PC-3 (cell line): ENCODE measurements at regions not wholly inside any gene's neighbourhood (a gene's known extent, or its start where the extent isn't known, plus 50 kb on each side); places are given as distances from the start of the nearest gene placed in this dataset.
A peak's percentile ranks its signal among the peaks of the same experiment; 100 is the strongest.
"Not testable (repeated sequence)": the region's sequence is repeated elsewhere in the genome, so short reads cannot be mapped to it uniquely, and the experiment has no call there.

Experiments
- ATAC-seq: fragments of 200-7000 bp; cut with Tn5 transposase; 2 replicates; pipeline ENCODE4 v1.9.1; 2020; ENCODE audit warnings: mild to moderate bottlenecking, moderate library complexity
- BruUV-seq: library from RNA; stranded (reverse); fragments of 400-500 nt; replicated peaks from 2 replicates; lab custom pipeline; 2021; lab: Mats Ljungman, UMichigan
- CTCF ChIA-PET: fragments of 300-600 bp; sonication (Branson Sonifier 250); formaldehyde crosslinking; loops from one replicate; lab custom pipeline; 2022; ENCODE audit warnings: antibody characterized with exemption; lab: Charles Lee
- POLR2A ChIA-PET: fragments of 300-600 bp; sonication (Branson Sonifier 250); formaldehyde crosslinking; loops from one replicate; lab custom pipeline; 2022; ENCODE audit warnings: antibody characterized with exemption; ENCODE audit not compliant: unreplicated experiment; lab: Charles Lee
- DNase-seq: peaks from one replicate; pipeline ENCODE4 v3.0.0-alpha.2; 2015
- H2AFZ ChIP-seq: fragments of 300-600 bp; sonication (generic); 2 replicates; pipeline ENCODE4 v1.6.0; 2016; ENCODE audit warnings: antibody characterized with exemption, low read length
- H3F3A ChIP-seq: fragments of 300-600 bp; sonication (generic); one replicate; pipeline ENCODE4 v1.6.0; 2017; ENCODE audit warnings: antibody characterized with exemption, low read length, control low read depth, mild to moderate bottlenecking; ENCODE audit not compliant: unreplicated experiment
- H3K27ac ChIP-seq: fragments of 300-600 bp; sonication (generic); 2 replicates; pipeline ENCODE4 v1.5.1; 2016; ENCODE audit warnings: mild to moderate bottlenecking, low read length
- H3K27me3 ChIP-seq: fragments of 300-600 bp; sonication (generic); 2 replicates; pipeline ENCODE4 v1.6.1; 2016; ENCODE audit warnings: low read length, mixed read lengths
- H3K36me3 ChIP-seq: fragments of 300-600 bp; sonication (generic); 2 replicates; pipeline ENCODE4 v1.6.1; 2016; ENCODE audit warnings: low read depth, mixed run types, low read length, mixed read lengths
- H3K4me1 ChIP-seq: fragments of 300-600 bp; sonication (generic); 2 replicates; pipeline ENCODE4 v1.5.1; 2016; ENCODE audit warnings: low read length; ENCODE audit not compliant: insufficient read depth
- H3K4me2 ChIP-seq: fragments of 300-600 bp; sonication (generic); 2 replicates; pipeline ENCODE4 v1.6.0; 2016; ENCODE audit warnings: low read length
- H3K4me3 ChIP-seq: fragments of 300-600 bp; sonication (generic); 2 replicates; pipeline ENCODE4 v1.5.1; 2016; ENCODE audit warnings: mild to moderate bottlenecking, low read length, mixed read lengths
- H3K79me2 ChIP-seq: fragments of 300-600 bp; sonication (generic); 2 replicates; pipeline ENCODE4 v1.6.1; 2017; ENCODE audit warnings: low read length, mixed read lengths
- H3K9ac ChIP-seq: fragments of 300-600 bp; sonication (generic); 2 replicates; pipeline ENCODE4 v1.6.0; 2016; ENCODE audit warnings: mild to moderate bottlenecking, low read length
- H3K9me2 ChIP-seq: fragments of 300-600 bp; sonication (generic); replicated peaks from 2 replicates; pipeline ENCODE4 v1.6.1; 2016; ENCODE audit warnings: mixed run types, low read length, mixed read lengths
- H3K9me3 ChIP-seq: fragments of 300-600 bp; sonication (generic); 2 replicates; pipeline ENCODE4 v1.6.1; 2016; ENCODE audit warnings: low read length, mixed read lengths
- H4K20me1 ChIP-seq: fragments of 300-600 bp; sonication (generic); 2 replicates; pipeline ENCODE4 v1.6.1; 2016; ENCODE audit warnings: low read length, mixed read lengths
- intact Hi-C: fragments of 100-400 bp; cut with micrococcal nuclease; formaldehyde crosslinking; loops from 2 replicates; pipeline ENCODE4 v1.9.0; 2023

DNA sequence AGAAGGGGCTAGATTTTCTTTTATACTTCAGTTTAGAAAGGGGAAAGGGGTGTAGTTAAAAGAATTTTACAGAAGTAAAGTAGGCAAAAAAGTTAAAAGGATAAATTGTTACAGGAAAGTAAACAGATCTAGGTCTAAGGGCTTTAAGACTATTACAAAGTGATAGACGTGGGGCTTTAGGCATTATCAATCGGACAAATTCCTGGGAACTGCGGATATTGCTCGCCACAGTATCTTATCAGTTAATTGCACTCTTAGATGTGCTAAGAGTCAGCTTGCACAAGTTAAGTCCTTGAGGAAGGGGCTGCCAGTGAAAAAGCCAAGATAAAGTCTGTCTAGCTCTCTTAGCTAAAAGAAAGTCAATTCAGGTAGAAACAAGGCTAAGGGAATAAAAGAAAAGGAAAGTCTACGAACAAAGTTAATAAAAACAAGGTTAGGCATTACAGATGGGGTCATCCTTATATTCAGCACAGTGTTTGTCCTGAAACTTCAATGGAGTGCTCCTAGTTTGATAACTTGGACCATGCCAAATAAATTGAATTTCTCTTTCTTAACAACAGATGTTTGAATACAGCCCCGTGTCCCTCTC lies 125.4 kb downstream of the ART5 start:
- H3K4me3 ChIP-seq, H3K9me3 ChIP-seq, H2AFZ ChIP-seq, ATAC-seq, H3K9ac ChIP-seq, H4K20me1 ChIP-seq, H3K36me3 ChIP-seq, intact Hi-C loops, H3K27ac ChIP-seq, H3K4me2 ChIP-seq, BruUV-seq, H3K27me3 ChIP-seq, POLR2A ChIA-PET, H3K4me1 ChIP-seq, H3K79me2 ChIP-seq, H3K9me2 ChIP-seq, H3F3A ChIP-seq, DNase-seq, CTCF ChIA-PET: not testable (repeated sequence)

DNA sequence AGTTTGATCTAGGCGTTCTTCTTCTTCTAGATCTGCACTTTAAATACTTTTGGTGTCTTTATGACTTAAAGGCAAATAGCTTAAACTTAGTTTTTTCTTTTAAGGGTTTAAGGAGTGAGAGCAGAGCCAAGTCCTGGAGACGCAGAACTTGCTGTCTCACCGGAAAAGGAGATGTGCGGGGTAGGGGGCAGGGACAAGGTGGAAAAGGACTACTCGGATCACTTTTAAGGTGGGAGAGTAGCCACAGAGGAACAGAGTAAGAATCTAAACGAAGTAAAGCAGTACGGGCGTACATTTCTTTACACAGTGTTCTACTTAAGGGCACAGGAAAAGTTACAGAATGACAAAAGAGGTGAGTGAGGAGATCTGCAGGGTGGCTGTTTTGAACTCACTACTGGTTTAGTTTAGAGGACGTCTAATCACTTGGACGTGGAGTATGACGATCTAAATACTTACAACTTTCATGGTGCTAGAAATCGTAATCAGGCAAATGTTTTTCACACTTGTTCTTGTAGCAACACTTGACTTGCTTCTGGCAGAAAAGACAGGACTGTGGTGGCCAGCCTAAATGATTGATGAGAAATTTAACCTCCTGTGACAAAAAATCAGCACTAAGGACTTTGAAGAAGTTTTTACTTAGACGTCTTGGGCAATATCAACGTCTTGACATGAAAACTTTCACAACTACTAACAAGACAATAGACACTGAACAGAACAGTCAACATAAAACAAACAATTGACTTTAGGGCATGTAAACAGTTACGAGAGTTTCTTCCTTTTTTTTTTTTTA lies 127.0 kb downstream of the ART5 start:
- H2AFZ ChIP-seq, H3K9me3 ChIP-seq, intact Hi-C loops, H3K9ac ChIP-seq, ATAC-seq, H3K9me2 ChIP-seq, H3K4me1 ChIP-seq, H4K20me1 ChIP-seq, H3K79me2 ChIP-seq, BruUV-seq, H3K27ac ChIP-seq, H3K4me3 ChIP-seq, H3K36me3 ChIP-seq, H3K4me2 ChIP-seq, H3F3A ChIP-seq, POLR2A ChIA-PET, DNase-seq, CTCF ChIA-PET, H3K27me3 ChIP-seq: not testable (repeated sequence)

DNA sequence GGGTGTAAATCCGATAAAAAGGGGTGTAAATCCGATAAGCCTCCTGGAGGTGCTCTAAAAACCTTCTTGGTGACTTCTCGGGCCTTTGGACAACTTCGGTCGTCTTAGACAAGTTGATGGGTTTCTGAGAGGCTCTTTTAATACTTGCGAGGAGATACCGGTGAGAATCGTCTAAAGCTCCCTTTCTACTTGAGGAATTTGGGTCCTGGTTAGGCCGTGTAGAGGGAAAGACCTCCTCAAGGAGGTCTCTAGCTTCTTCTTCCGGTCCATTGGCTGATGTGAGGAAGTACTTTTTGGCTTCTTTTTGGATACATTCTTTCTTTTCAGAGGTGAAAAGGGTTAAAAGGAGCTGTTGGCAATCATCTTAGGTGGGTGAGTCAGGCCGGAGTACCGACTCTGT lies 128.5 kb downstream of the ART5 start:
- H4K20me1 ChIP-seq, DNase-seq, H3K9me2 ChIP-seq, H3K4me1 ChIP-seq, H3K9me3 ChIP-seq, H3F3A ChIP-seq, H3K27me3 ChIP-seq, ATAC-seq, H3K79me2 ChIP-seq, intact Hi-C loops, H3K4me2 ChIP-seq, H3K36me3 ChIP-seq, CTCF ChIA-PET, POLR2A ChIA-PET, H3K4me3 ChIP-seq, H2AFZ ChIP-seq, H3K9ac ChIP-seq, BruUV-seq, H3K27ac ChIP-seq: not testable (repeated sequence)

DNA sequence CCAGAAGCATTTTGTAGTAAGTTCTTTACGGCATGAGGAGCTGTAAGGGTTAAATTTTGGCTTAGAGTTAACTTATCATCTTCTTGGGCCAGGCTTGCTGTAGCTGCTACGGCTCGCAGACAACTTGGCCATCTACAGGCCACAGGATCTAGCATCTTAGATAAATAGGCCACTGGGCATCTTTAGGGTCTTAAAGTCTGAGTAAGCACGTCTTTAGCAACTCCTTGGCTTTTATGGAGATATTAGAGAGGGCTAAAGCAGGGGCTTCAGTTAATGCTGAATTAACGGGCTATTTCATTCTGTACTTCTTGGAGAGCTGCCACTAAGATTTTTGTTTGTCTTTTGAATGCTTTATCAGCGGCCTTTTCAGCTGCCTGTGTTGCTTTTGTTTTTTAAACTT lies 129.0 kb downstream of the ART5 start:
- H3K79me2 ChIP-seq, H4K20me1 ChIP-seq, DNase-seq, ATAC-seq, H3K4me3 ChIP-seq, H3K27ac ChIP-seq, H3K9me3 ChIP-seq, H3F3A ChIP-seq, CTCF ChIA-PET, H3K36me3 ChIP-seq, H3K9ac ChIP-seq, H3K9me2 ChIP-seq, H3K4me1 ChIP-seq, BruUV-seq, intact Hi-C loops, H2AFZ ChIP-seq, POLR2A ChIA-PET, H3K27me3 ChIP-seq, H3K4me2 ChIP-seq: not testable (repeated sequence)

DNA sequence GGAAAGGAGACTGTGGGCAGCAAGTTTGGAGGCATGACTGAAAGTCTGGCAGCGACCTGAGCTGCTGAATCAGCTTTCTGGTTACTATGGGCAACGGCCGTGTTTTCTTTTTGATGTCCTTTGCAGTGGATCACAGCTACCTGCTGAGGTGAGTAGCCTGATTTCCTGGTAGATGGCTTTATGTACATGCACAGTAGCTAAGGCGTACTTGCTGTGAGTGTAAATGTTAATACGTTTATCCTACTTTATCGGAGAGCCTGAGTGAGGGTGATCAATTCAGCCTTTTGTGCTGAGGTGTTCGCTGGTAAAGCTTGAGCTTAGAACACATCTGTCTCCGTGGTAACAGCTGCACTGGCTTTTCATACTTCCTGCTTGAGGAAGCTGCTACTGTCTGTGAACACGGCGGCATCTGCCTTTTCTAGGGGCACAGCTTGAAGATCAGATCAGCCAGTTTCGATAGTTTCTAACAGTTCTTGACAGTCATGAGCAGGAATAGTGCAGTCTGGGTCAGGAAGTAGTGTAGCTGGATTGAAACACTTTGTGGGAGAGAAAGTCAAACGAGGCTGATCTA lies 129.6 kb downstream of the ART5 start:
- H3K79me2 ChIP-seq, CTCF ChIA-PET, H3K9ac ChIP-seq, H3K27ac ChIP-seq, H3K4me2 ChIP-seq, H3K36me3 ChIP-seq, ATAC-seq, H3K4me1 ChIP-seq, H3K27me3 ChIP-seq, H4K20me1 ChIP-seq, intact Hi-C loops, POLR2A ChIA-PET, H3K4me3 ChIP-seq, H3K9me3 ChIP-seq, H2AFZ ChIP-seq, H3F3A ChIP-seq, BruUV-seq, H3K9me2 ChIP-seq: not testable (repeated sequence)
- peak; percentile 2 for DNase-seq

DNA sequence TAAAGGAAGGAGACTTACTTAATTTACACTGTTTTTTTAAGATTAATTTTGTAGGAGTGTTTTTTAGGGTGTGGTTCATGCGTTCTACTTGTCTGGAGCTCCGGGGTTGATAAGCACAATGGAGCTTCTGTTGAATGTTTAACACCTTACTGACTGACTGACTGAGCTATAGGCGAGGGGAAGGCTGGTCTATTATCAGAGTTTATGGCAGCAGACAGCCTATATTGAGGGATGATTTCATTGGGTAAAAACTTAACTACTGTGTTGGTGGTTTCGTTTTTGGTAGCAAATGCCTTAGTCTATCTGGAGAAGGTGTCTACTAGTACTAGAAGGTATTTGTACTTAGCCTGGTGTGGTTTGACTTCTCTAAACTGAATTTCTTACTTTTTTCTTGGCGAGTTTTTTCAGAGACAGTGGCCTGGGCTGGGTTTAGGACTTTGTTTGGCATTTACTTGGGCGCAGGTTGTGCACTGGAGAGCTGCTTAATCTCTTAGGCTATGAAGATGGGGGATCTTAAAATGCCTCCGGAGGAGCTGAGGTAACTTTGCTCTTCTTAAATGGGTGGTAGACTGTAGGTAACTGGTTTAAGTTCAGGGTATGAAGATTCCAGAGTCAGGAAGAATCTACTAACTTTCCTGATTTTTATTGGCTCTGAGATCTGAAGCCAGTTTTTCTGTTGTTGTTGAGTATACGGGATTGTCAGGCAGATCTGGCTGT lies 130.2 kb downstream of the ART5 start:
- H3K9ac ChIP-seq, CTCF ChIA-PET, H3F3A ChIP-seq, H3K4me2 ChIP-seq, ATAC-seq, H3K4me1 ChIP-seq, H3K9me3 ChIP-seq, H4K20me1 ChIP-seq, H3K79me2 ChIP-seq, H3K9me2 ChIP-seq, BruUV-seq, H3K27ac ChIP-seq, DNase-seq, H3K27me3 ChIP-seq, intact Hi-C loops, POLR2A ChIA-PET, H2AFZ ChIP-seq, H3K4me3 ChIP-seq, H3K36me3 ChIP-seq: not testable (repeated sequence)
